IMR-90 (cell line): ENCODE measurements at regions not wholly inside any gene's neighbourhood (a gene's known extent, or its start where the extent isn't known, plus 50 kb on each side); places are given as distances from the start of the nearest gene placed in this dataset.

ENCODE experiments used
- ATAC-seq: fragments of 200-7000 bp; cut with Tn5 transposase; 2 replicates; pipeline ENCODE4 v1.9.1; 2020; ENCODE audit warnings: low read depth, mild to moderate bottlenecking, moderate library complexity
- BruUV-seq: library from RNA; stranded (reverse); fragments of 400-500 nt; replicated peaks from 2 replicates; lab custom pipeline; 2021; lab: Mats Ljungman, UMichigan
- CTCF ChIA-PET: fragments of 300-600 bp; formaldehyde crosslinking; extraction: SDS; loops from one replicate; lab custom pipeline; 2021; ENCODE audit warnings: antibody characterized with exemption; lab: Yijun Ruan, JAX
- POLR2A ChIA-PET: fragments of 300-600 bp; sonication (Branson Sonifier 250); formaldehyde crosslinking; loops from one replicate; lab custom pipeline; 2022; ENCODE audit warnings: antibody characterized with exemption; ENCODE audit not compliant: unreplicated experiment; lab: Charles Lee
- DNase-seq: peaks from one replicate; pipeline ENCODE4 v3.0.0; 2013
- H2AFZ ChIP-seq: replicated peaks from 2 replicates; pipeline ENCODE3; 2013; ENCODE audit warnings: low read length, mild to moderate bottlenecking; ENCODE audit not compliant: poor library complexity
- H2AK5ac ChIP-seq: 2 replicates; pipeline ENCODE4 v1.6.1; 2013; ENCODE audit warnings: low read depth, low read length, inconsistent platforms
- H2AK9ac ChIP-seq: replicated peaks from 2 replicates; pipeline ENCODE3; 2013; ENCODE audit warnings: mild to moderate bottlenecking, low read depth, low read length, moderate library complexity; ENCODE audit not compliant: poor library complexity
- H2BK120ac ChIP-seq: 2 replicates; pipeline ENCODE4 v1.6.1; 2013; ENCODE audit warnings: low read depth, low read length, inconsistent platforms
- H2BK15ac ChIP-seq: 3 replicates; pipeline ENCODE4 v1.6.1; 2013; ENCODE audit warnings: low read depth, low read length, inconsistent platforms
- H2BK20ac ChIP-seq: 2 replicates; pipeline ENCODE4 v1.6.1; 2013; ENCODE audit warnings: low read depth, mild to moderate bottlenecking, inconsistent platforms, low read length, moderate library complexity
- H2BK5ac ChIP-seq: 2 replicates; pipeline ENCODE4 v1.6.1; 2013; ENCODE audit warnings: mild to moderate bottlenecking, low read depth, low read length, inconsistent platforms; ENCODE audit not compliant: poor library complexity, severe bottlenecking
- H3K14ac ChIP-seq: replicated peaks from 2 replicates; pipeline ENCODE4 v1.6.1; 2013; ENCODE audit warnings: low read depth, low read length, inconsistent platforms
- H3K18ac ChIP-seq: 2 replicates; pipeline ENCODE4 v1.6.1; 2013; ENCODE audit warnings: low read depth, low read length, control low read depth
- H3K23ac ChIP-seq: 2 replicates; pipeline ENCODE4 v1.6.1; 2013; ENCODE audit warnings: low read depth, low read length, inconsistent platforms
- H3K27ac ChIP-seq: 2 replicates; pipeline ENCODE4 v1.5.1; 2013; ENCODE audit warnings: mild to moderate bottlenecking, control low read depth, low read length; ENCODE audit not compliant: insufficient read depth
- H3K27me3 ChIP-seq: 2 replicates; pipeline ENCODE4 v1.6.1; 2013; ENCODE audit warnings: low read length; ENCODE audit not compliant: control insufficient read depth, insufficient read depth
- H3K36me3 ChIP-seq: 2 replicates; pipeline ENCODE4 v1.6.1; 2013; ENCODE audit warnings: low read length, mixed read lengths; ENCODE audit not compliant: control insufficient read depth, insufficient read depth
- H3K4ac ChIP-seq: 2 replicates; pipeline ENCODE4 v1.6.1; 2013; ENCODE audit warnings: low read depth, low read length, inconsistent platforms
- H3K4me1 ChIP-seq: 2 replicates; pipeline ENCODE4 v1.6.1; 2013; ENCODE audit warnings: low read length, mixed read lengths; ENCODE audit not compliant: control insufficient read depth, insufficient read depth
- H3K4me2 ChIP-seq: 2 replicates; pipeline ENCODE4 v1.6.1; 2013; ENCODE audit warnings: low read depth, mild to moderate bottlenecking, control low read depth, low read length, moderate library complexity
- H3K4me3 ChIP-seq: 2 replicates; pipeline ENCODE4 v1.5.1; 2013; ENCODE audit warnings: low read depth, mild to moderate bottlenecking, control low read depth, low read length, moderate library complexity; ENCODE audit not compliant: insufficient read depth
- H3K56ac ChIP-seq: 2 replicates; pipeline ENCODE4 v1.6.1; 2013; ENCODE audit warnings: low read length, inconsistent platforms; ENCODE audit not compliant: insufficient read depth; ENCODE audit errors: extremely low read depth
- H3K79me1 ChIP-seq, 2 experiments: 2 replicates each; pipeline ENCODE4 v1.6.1; 2013; ENCODE audit warnings: low read length in 2 of 2, inconsistent platforms in 1 of 2, low read depth in 1 of 2
- H3K9ac ChIP-seq: 2 replicates; pipeline ENCODE4 v1.6.1; 2013; ENCODE audit warnings: low read depth, low read length, control low read depth
- H3K9me1 ChIP-seq: 2 replicates; pipeline ENCODE4 v1.6.1; 2013; ENCODE audit warnings: low read length, inconsistent platforms; ENCODE audit not compliant: insufficient read depth
- H3K9me3 ChIP-seq: 2 replicates; pipeline ENCODE4 v1.6.1; 2013; ENCODE audit warnings: low read length; ENCODE audit not compliant: control insufficient read depth, insufficient read depth
- H4K20me1 ChIP-seq: 2 replicates; pipeline ENCODE4 v1.6.1; 2013; ENCODE audit warnings: low read length, inconsistent platforms; ENCODE audit not compliant: insufficient read depth
- H4K5ac ChIP-seq: 2 replicates; pipeline ENCODE4 v1.6.1; 2013; ENCODE audit warnings: mild to moderate bottlenecking, low read depth, low read length, control low read depth
- H4K8ac ChIP-seq, 2 experiments: 2 replicates each; pipeline ENCODE4 v1.6.1; 2013; ENCODE audit warnings: low read depth in 2 of 2, low read length in 2 of 2, control low read depth in 1 of 2, inconsistent platforms in 1 of 2
- H4K91ac ChIP-seq: 2 replicates; pipeline ENCODE4 v1.6.1; 2013; ENCODE audit warnings: low read depth, low read length, inconsistent platforms; ENCODE audit not compliant: insufficient read depth
- BHLHE40 ChIP-seq: fragments of 150-350 bp; IDR thresholded peaks from 2 replicates; pipeline ENCODE4 v1.6.1; 2016; ENCODE audit warnings: mild to moderate bottlenecking, low read depth, low read length
- FOS ChIP-seq: fragments of 150-350 bp; IDR thresholded peaks from 2 replicates; pipeline ENCODE4 v1.6.1; 2016; ENCODE audit warnings: low read depth, low read length
- WGBS, 2 experiments: methylation state at CpG; one replicate each; pipeline versions ENCODE4 v1.1.5 to v1.1.7; 2013; ENCODE audit warnings: missing lambda C conversion rate in 2 of 2; ENCODE audit not compliant: insufficient read length in 1 of 2; ENCODE audit errors: extremely low coverage in 2 of 2; 5-methylcytosine and 5-hydroxymethylcytosine counted together
- dilution Hi-C: fragments of 300-500 bp; cut with HindIII; formaldehyde crosslinking; loops from one replicate; pipeline ENCODE4 v1.14.3; 2018; ENCODE audit warnings: low sequenced_read_pairs; ENCODE audit not compliant: unreplicated experiment
- in situ Hi-C: fragments of 300-500 bp; cut with MboI; formaldehyde crosslinking; loops from 3 replicates; pipeline ENCODE4 v1.14.3; 2019; ENCODE audit warnings: low sequenced_read_pairs, inconsistent platforms, mixed read lengths
- intact Hi-C: fragments of 100-400 bp; cut with micrococcal nuclease; formaldehyde crosslinking; loops from 2 replicates; pipeline ENCODE4 v1.10.0; 2022

GRCh38 chr4:155433636-155434360, 57.0 kb upstream of the MAP9 start:
- no peaks in the 10 kb centered on the region for H4K20me1 ChIP-seq
- no peak overlapping the region for H3K27ac ChIP-seq
- in situ Hi-C loops (no loop called here), dilution Hi-C loops (no loop called here), intact Hi-C loops (no loop called here)
- no peak overlapping the region for H4K91ac ChIP-seq
- H3K4me2 ChIP-seq, result no peak overlapping the region
- TF ChIP-seq BHLHE40, result no peak
- peak; percentile 38; the same call in 1 of the 2 replicates for TF ChIP-seq FOS
- ChIA-PET CTCF (no interaction called here), POLR2A (no interaction called here)
- H3K14ac ChIP-seq, result no peak overlapping the region
- no peak overlapping the region for H3K9ac ChIP-seq
- no peak overlapping the region for H3K4ac ChIP-seq
- no peaks in the 10 kb centered on the region for H3K4me1 ChIP-seq
- no peak overlapping the region for H2BK20ac ChIP-seq
- WGBS, 2 experiments, result no CpG with 5 or more reads among the region's 2 CpGs
- ATAC-seq, result peak; percentile 90
- no peak overlapping the region for H2AFZ ChIP-seq
- H3K9me1 ChIP-seq, result no peaks in the 10 kb centered on the region; the same call in 1 of the 2 replicates
- no peak overlapping the region for H2BK15ac ChIP-seq
- no peak overlapping the region for H2AK9ac ChIP-seq
- no TSS peak for BruUV-seq
- H3K79me1 ChIP-seq, result no peaks in the 10 kb centered on the region
- H3K4me3 ChIP-seq, result no peak overlapping the region
- no peak overlapping the region for H2BK120ac ChIP-seq
- DNase-seq, result peak; percentile 74
- no peak overlapping the region for H3K56ac ChIP-seq
- no peak overlapping the region for H4K8ac ChIP-seq
- no peaks in the 10 kb centered on the region for H3K36me3 ChIP-seq
- H3K27me3 ChIP-seq, result no peaks in the 10 kb centered on the region
- H3K18ac ChIP-seq, result no peak overlapping the region
- no peak overlapping the region for H2AK5ac ChIP-seq
- H2BK5ac ChIP-seq, result no peak overlapping the region
- H4K5ac ChIP-seq, result no peak overlapping the region
- H3K23ac ChIP-seq, result no peak overlapping the region
- no peaks in the 10 kb centered on the region for H3K9me3 ChIP-seq
